PFSK-1 (cell line): ENCODE measurements at regions not wholly inside any gene's neighbourhood (a gene's known extent, or its start where the extent isn't known, plus 50 kb on each side); places are given as distances from the start of the nearest gene placed in this dataset.

Source experiments
- POLR2AphosphoS5 ChIP-seq: IDR thresholded peaks from 2 replicates; pipeline ENCODE4 v1.6.1; 2012; ENCODE audit warnings: low read depth, mild to moderate bottlenecking, control low read depth, low read length, moderate library complexity
- TAF1 ChIP-seq: IDR thresholded peaks from 2 replicates; pipeline ENCODE4 v1.6.1; 2012; ENCODE audit warnings: low read length, control low read depth, borderline replicate concordance; ENCODE audit not compliant: insufficient read depth
- TF ChIP-seq, protein P1 (sequence below), 2 experiments: IDR thresholded peaks; 2 replicates each; pipeline versions ENCODE4 v1.6.1 to v1.8.0; 2011 to 2012; ENCODE audit warnings: low read depth in 2 of 2, low read length in 2 of 2, control low read depth in 1 of 2, inconsistent platforms in 1 of 2, mild to moderate bottlenecking in 1 of 2, moderate library complexity in 1 of 2; ENCODE audit not compliant: insufficient read depth in 1 of 2

DNA sequence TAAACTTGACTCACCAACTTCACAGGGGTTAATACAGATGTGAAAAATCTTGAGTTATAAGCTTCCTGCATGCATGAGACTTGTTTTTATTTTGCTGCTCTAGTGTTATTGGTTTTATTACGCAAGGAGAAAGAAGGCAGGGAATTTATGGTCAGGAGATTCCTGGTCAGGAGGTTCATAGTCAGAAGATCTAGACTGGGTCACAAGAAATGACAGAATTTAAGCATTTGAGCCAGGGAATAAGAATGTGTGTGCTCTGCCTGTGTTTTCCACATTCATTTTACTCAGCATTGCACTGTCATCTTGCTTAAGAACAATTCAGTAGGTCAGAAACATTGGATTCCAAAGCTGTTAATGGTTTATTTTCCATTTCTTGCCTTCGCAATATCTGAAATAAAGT lies 2522.1 kb downstream of the ARAP2 start:
- TF ChIP-seq POLR2AphosphoS5 (no peak), TAF1 (no peak)
- TF ChIP-seq, protein P1, sequence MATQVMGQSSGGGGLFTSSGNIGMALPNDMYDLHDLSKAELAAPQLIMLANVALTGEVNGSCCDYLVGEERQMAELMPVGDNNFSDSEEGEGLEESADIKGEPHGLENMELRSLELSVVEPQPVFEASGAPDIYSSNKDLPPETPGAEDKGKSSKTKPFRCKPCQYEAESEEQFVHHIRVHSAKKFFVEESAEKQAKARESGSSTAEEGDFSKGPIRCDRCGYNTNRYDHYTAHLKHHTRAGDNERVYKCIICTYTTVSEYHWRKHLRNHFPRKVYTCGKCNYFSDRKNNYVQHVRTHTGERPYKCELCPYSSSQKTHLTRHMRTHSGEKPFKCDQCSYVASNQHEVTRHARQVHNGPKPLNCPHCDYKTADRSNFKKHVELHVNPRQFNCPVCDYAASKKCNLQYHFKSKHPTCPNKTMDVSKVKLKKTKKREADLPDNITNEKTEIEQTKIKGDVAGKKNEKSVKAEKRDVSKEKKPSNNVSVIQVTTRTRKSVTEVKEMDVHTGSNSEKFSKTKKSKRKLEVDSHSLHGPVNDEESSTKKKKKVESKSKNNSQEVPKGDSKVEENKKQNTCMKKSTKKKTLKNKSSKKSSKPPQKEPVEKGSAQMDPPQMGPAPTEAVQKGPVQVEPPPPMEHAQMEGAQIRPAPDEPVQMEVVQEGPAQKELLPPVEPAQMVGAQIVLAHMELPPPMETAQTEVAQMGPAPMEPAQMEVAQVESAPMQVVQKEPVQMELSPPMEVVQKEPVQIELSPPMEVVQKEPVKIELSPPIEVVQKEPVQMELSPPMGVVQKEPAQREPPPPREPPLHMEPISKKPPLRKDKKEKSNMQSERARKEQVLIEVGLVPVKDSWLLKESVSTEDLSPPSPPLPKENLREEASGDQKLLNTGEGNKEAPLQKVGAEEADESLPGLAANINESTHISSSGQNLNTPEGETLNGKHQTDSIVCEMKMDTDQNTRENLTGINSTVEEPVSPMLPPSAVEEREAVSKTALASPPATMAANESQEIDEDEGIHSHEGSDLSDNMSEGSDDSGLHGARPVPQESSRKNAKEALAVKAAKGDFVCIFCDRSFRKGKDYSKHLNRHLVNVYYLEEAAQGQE (IDR thresholded peaks at IDR 0.05; ENCODE audit: insufficient read depth in 1 of 2, low read depth in 2 of 2, low read length in 2 of 2): no peak
